Right lobe of liver (tissue), 6 donors: ENCODE measurements at regions not wholly inside any gene's neighbourhood (a gene's known extent, or its start where the extent isn't known, plus 50 kb on each side); places are given as distances from the start of the nearest gene placed in this dataset.
"Not testable (repeated sequence)": the region's sequence is repeated elsewhere in the genome, so short reads cannot be mapped to it uniquely, and the experiment has no call there.

Source experiments
- ATAC-seq, 4 donors: fragments of 200-7000 bp; cut with Tn5 transposase; one replicate each; pipeline ENCODE4 v1.9.1; 2020; ENCODE audit warnings: mild to moderate bottlenecking in 4 of 4, moderate library complexity in 4 of 4
- DNase-seq, 3 donors: peaks; one replicate each; pipeline ENCODE4 v3.0.0-alpha.2; 2020
- H3K27ac ChIP-seq, 3 donors: fragments of 200-600 bp; one replicate each; pipeline ENCODE4 v1.8.0; 2022
- H3K27me3 ChIP-seq, 2 donors: fragments of 200-600 bp; one replicate each; pipeline ENCODE4 v1.8.0; 2022
- H3K36me3 ChIP-seq, 4 donors: fragments of 200-600 bp; sonication (generic) in 1 of 4; one replicate each; pipeline versions ENCODE4 v1.5.1 to v1.8.0; 2017 to 2022; ENCODE audit warnings: control low read depth in 1 of 4
- H3K4me1 ChIP-seq, 4 donors: fragments of 200-600 bp; sonication (generic) in 1 of 4; one replicate each; pipeline versions ENCODE4 v1.5.1 to v1.8.0; 2017 to 2022; ENCODE audit warnings: control low read depth in 1 of 4
- H3K4me3 ChIP-seq, 3 donors: fragments of 200-600 bp; one replicate each; pipeline ENCODE4 v1.8.0; 2022
- H3K9me3 ChIP-seq, 4 donors: fragments of 200-600 bp; sonication (generic) in 1 of 4; one replicate each; pipeline versions ENCODE4 v1.5.1 to v1.8.0; 2017 to 2022; ENCODE audit warnings: control low read depth in 1 of 4
- CTCF ChIP-seq, 4 donors: fragments of 200-600 bp in 3 of 4; fragments of 450-650 bp in 1 of 4; IDR thresholded peaks; one replicate each; pipeline versions ENCODE4 v1.5.1 to v1.8.0; 2016 to 2022; ENCODE audit warnings: antibody characterized with exemption in 4 of 4, mild to moderate bottlenecking in 2 of 4
- POLR2A ChIP-seq: fragments of 450-650 bp; IDR thresholded peaks from one replicate; pipeline ENCODE4 v1.6.1; 2017; ENCODE audit warnings: antibody characterized with exemption, mild to moderate bottlenecking
- WGBS: methylation state at CpG from one replicate; pipeline ENCODE4 v1.1.6; 2018; ENCODE audit warnings: low coverage, low lambda C conversion rate; ENCODE audit not compliant: insufficient coverage; ENCODE audit errors: missing lambda C conversion rate; 5-methylcytosine and 5-hydroxymethylcytosine counted together
- intact Hi-C, 2 donors: fragments of 100-400 bp; cut with DNase I; formaldehyde crosslinking; loops; one replicate each; pipeline versions ENCODE4 v1.11.2 to v1.14.1; 2022
- donor health status: DM: no; HTN: yes; CAD: no.
- donor health status: DM: no; HTN: no; CAD: no.
- donor health status: DM: no; HTN: no; CAD: no.
- donor health status: DM: no; HTN: yes; CAD: no.
- donor health status: DM: no; HTN: yes; CAD: no.

GRCh38 chrX:63581906-63582305, 203.1 kb downstream of the ARHGEF9 start:
- intact Hi-C loops: no loop called here
- 25% methylated on average over 1 of the region's 1 CpG for WGBS
- Histone ChIP-seq H3K27ac (no peak overlapping the region), H3K9me3 (no peaks in the 10 kb centered on the region), H3K4me1 (no peaks in the 10 kb centered on the region), H3K36me3 (no peaks in the 10 kb centered on the region), H3K4me3 (no peak overlapping the region), H3K27me3 (no peaks in the 10 kb centered on the region)
- ATAC-seq (no peak), DNase-seq (no peak)
- TF ChIP-seq POLR2A: no peak
- no peak for TF ChIP-seq CTCF (IDR thresholded peaks at IDR 0.05)

- no peaks in the 10 kb centered on the region for H3K27me3 ChIP-seq
- no peaks in the 10 kb centered on the region for H3K9me3 ChIP-seq
- ATAC-seq: no peak
- no peak for DNase-seq
- no peak overlapping the region for H3K4me3 ChIP-seq
- intact Hi-C loops: no loop called here
- TF ChIP-seq POLR2A: no peak
- no peak for TF ChIP-seq CTCF (IDR thresholded peaks at IDR 0.05)
- no peak overlapping the region for H3K27ac ChIP-seq
- 29% methylated on average over 3 of the region's 5 CpGs for WGBS
- H3K4me1 ChIP-seq: no peaks in the 10 kb centered on the region
- no peaks in the 10 kb centered on the region for H3K36me3 ChIP-seq
These were observed 203.6 kb downstream of the ARHGEF9 start for GRCh38 chrX:63581398-63581797.

- intact Hi-C loops: no loop called here
- WGBS: 29% methylated on average over 1 of the region's 1 CpG
These were observed 208.5 kb downstream of the ARHGEF9 start for GRCh38 chrX:63576533-63576932.

GRCh38 chrX:63575700-63576099, 209.3 kb downstream of the ARHGEF9 start:
- H3K27me3 ChIP-seq, intact Hi-C loops, H3K36me3 ChIP-seq, ATAC-seq, H3K9me3 ChIP-seq, DNase-seq, H3K4me3 ChIP-seq, H3K4me1 ChIP-seq, H3K27ac ChIP-seq: not testable (repeated sequence)
- 100% methylated on average over 1 of the region's 3 CpGs for WGBS

More at GRCh38 chrX:63576533-63576932, 208.5 kb downstream of the ARHGEF9 start:
- ATAC-seq (no peak), DNase-seq (no peak)
- no peaks in the 10 kb centered on the region for H3K36me3 ChIP-seq
- H3K4me1 ChIP-seq: no peaks in the 10 kb centered on the region
- no peak overlapping the region for H3K27ac ChIP-seq
- TF ChIP-seq CTCF (IDR thresholded peaks at IDR 0.05): no peak
- H3K9me3 ChIP-seq: no peaks in the 10 kb centered on the region
- no peaks in the 10 kb centered on the region for H3K27me3 ChIP-seq
- no peak overlapping the region for H3K4me3 ChIP-seq

- H3K9me3 ChIP-seq: no peaks in the 10 kb centered on the region
- H3K27me3 ChIP-seq: peaks cover 0 to 5% of the 10 kb centered on the region in 2 donors
- H3K36me3 ChIP-seq: no peaks in the 10 kb centered on the region
- H3K4me1 ChIP-seq: no peaks in the 10 kb centered on the region
- no peak for ATAC-seq
- intact Hi-C loops: no loop called here
- TF ChIP-seq CTCF (IDR thresholded peaks at IDR 0.05) (no peak), POLR2A (no peak)
- no peak overlapping the region for H3K4me3 ChIP-seq
- H3K27ac ChIP-seq: no peak overlapping the region
- DNase-seq: no peak
These were observed 215.7 kb upstream of the SPIN4 start for GRCh38 chrX:63566856-63567255.
